Dendritic cell treated with granulocyte-macrophage colony-stimulating factor and Interleukin-4, amounts not matched to agents 40 ng/mL and 50 ng/mL, for 4 days (primary cell): ENCODE measurements at regions not wholly inside any gene's neighbourhood (a gene's known extent, or its start where the extent isn't known, plus 50 kb on each side); places are given as distances from the start of the nearest gene placed in this dataset.
A peak's percentile ranks its signal among the peaks of the same experiment; 100 is the strongest.

Experiments used
- H3K27ac Mint-ChIP-seq: one replicate; pipeline ENCODE4 v1.8.0; 2022; ENCODE audit warnings: mild to moderate bottlenecking, mixed read lengths
- H3K27me3 Mint-ChIP-seq: one replicate; pipeline ENCODE4 v1.8.0; 2022; ENCODE audit warnings: mild to moderate bottlenecking, mixed read lengths
- H3K36me3 Mint-ChIP-seq: one replicate; pipeline ENCODE4 v1.8.0; 2022; ENCODE audit warnings: low read depth, mixed read lengths
- H3K4me1 Mint-ChIP-seq: one replicate; pipeline ENCODE4 v1.8.0; 2022; ENCODE audit warnings: low read depth, mixed read lengths
- H3K4me3 Mint-ChIP-seq: one replicate; pipeline ENCODE4 v1.8.0; 2022; ENCODE audit warnings: mild to moderate bottlenecking, moderate library complexity, mixed read lengths
- H3K9me3 Mint-ChIP-seq: one replicate; pipeline ENCODE4 v1.8.0; 2022; ENCODE audit warnings: mixed read lengths
- intact Hi-C: fragments of 100-400 bp; cut with micrococcal nuclease; formaldehyde crosslinking; loops from one replicate; pipeline ENCODE4 v1.15.0; 2022

DNA sequence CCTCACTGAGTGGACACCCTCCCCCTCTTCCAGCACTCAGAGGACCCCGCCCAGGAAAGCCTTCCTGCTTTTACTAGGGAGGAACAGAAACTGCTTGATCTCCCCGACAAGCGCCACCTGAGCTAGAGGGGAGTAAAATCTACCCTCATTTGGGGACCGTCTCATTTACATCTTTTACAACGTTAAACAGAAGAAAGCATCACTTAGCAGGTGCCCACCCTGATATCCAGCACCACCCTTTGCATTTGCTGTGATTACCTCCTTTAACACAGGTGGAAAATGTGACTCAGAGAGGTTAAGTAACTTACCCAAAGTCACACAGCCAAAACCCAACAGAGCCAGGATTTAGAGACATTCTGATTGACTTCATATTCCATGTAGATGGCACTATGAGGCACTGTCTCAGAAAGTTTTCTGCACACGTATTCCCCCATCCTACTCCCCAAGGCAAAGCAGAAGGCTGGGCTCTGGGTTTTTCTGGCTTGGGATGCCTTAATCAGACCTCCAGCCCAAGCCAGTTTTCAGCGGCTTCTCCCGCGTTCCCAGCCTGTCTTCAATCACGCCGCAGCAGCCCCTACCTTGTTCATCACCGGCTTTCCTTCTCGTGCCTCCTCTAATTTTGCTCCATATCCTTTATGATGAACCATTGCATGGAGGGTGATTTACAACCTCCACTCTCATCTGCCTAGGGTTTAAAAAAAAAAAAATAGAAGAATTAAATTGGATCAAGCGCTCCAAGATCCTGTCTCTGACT lies 314.6 kb upstream of the PROK2 start:
- Mint-ChIP-seq H3K4me3 (no peak overlapping the region), H3K9me3 (no peaks in the 10 kb centered on the region), H3K27ac (peak overlapping the region; percentile 93), H3K36me3 (no peaks in the 10 kb centered on the region), H3K27me3 (peaks cover 27% of the 10 kb centered on the region), H3K4me1 (peaks cover 64% of the 10 kb centered on the region)
- intact Hi-C loops: loop anchor here (1.0 to 5.0 kb wide), 3 partner anchors 17 to 192 kb away; no protein-coding TSS in a partner anchor

DNA sequence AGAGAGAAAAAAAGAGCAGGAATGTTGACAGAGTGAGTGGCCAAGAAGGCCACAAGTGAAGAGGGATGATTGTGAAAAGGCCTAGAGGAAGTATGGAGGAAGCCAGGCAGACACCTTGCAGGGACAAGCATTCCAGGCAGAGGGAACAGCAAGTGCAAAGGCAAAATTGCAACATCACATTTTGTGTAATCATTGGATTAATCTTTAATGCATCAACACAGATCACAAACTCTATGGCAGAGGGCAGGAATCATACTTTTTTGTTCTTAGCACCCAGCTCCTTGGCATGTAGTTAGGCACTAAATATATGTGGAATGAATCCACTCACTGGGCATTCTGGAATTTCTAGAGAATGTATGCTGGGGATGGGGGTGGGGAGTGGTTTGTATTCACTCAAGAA lies 312.1 kb upstream of the PROK2 start:
- Mint-ChIP-seq H3K36me3 (no peaks in the 10 kb centered on the region), H3K9me3 (no peaks in the 10 kb centered on the region), H3K4me3 (no peak overlapping the region), H3K27ac (no peak overlapping the region), H3K4me1 (peaks cover 70% of the 10 kb centered on the region), H3K27me3 (peaks cover 34% of the 10 kb centered on the region)
- intact Hi-C loops: no loop called here

DNA sequence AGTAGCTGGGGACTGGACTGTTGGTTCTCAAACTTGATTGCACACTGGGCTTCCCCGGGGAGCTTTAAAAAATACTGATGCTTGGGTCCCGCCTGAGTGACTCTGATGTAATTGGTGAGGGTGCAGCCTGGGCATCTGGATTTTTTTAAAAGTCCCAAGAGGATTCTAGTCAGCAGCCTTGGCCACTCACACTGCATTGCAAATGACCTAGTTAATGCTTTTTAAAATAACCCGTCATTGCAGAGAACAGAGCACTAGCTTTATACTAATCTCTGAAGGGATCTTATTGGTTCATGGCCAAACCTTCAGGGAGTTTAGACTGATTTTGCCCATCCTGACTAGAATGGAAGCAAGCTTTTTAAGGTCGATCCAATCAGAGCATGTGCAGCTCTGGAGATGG lies 310.6 kb upstream of the PROK2 start:
- Mint-ChIP-seq H3K36me3 (no peaks in the 10 kb centered on the region), H3K27ac (no peak overlapping the region), H3K9me3 (no peaks in the 10 kb centered on the region), H3K4me3 (no peak overlapping the region), H3K4me1 (peaks cover 55% of the 10 kb centered on the region), H3K27me3 (peaks cover 40% of the 10 kb centered on the region)
- intact Hi-C loops: no loop called here

GRCh38 chr3:72093992-72094334 lies 309.0 kb upstream of the PROK2 start:
- peaks cover 40% of the 10 kb centered on the region for H3K4me1 Mint-ChIP-seq
- no peaks in the 10 kb centered on the region for H3K9me3 Mint-ChIP-seq
- no peak overlapping the region for H3K4me3 Mint-ChIP-seq
- peaks cover 46% of the 10 kb centered on the region for H3K27me3 Mint-ChIP-seq
- no peak overlapping the region for H3K27ac Mint-ChIP-seq
- intact Hi-C loops: no loop called here
- no peaks in the 10 kb centered on the region for H3K36me3 Mint-ChIP-seq

DNA sequence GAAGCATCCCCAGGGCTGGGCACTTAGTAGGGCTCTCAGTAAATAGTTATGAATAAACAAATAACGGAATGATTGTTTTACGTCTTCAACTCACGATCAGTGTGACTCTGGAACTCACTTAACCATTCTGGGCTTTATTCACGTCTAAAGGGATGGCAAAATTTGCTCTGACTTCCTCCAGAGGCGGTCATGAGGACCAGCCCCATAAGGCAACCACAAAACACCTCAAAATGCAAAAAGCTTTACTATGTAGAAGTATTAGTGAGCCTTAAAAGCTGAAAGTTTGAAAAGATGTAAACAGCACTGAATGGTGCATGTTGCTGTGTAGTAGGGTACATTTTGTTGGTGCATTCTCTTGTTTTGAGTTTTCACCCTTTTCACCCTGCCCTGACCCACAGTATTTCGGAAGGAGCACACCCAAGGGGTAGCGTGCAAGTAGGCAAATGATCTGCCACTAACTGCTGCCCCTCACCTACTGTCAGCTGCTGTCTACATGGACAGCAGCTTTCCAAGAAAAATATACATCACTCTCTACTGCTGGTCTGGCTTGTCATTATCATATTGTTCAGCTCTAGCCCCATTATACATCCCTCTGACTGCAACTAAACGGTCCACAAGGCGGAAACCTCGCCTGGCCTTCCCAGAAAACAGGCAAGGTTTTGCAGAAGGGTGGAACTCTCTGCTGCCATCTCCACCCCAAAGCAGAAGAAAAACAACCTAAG lies 308.5 kb upstream of the PROK2 start:
- Mint-ChIP-seq H3K27me3 (peaks cover 43% of the 10 kb centered on the region), H3K36me3 (no peaks in the 10 kb centered on the region), H3K27ac (no peak overlapping the region), H3K9me3 (no peaks in the 10 kb centered on the region), H3K4me1 (peaks cover 37% of the 10 kb centered on the region), H3K4me3 (no peak overlapping the region)
- intact Hi-C loops: no loop called here

DNA sequence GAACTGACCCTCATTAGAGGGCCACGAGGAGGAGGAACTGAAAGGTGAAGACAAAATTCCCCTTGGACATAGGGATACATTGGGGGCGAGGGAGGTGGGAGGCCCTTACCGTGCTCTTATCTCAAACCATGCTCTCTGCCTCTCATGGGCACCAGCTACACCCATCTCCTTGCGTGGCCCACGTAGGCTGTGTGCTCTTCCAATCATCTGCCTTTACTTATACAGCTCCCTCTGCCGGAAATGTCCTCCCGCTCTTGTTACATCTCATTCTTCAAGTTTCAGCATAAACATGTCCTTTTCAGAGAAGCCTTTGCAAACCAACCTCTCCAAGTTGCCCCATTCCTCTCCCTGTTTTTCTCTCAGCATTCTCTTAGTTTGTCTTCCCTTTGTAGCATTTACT lies 307.8 kb upstream of the PROK2 start:
- Mint-ChIP-seq H3K4me3 (no peak overlapping the region), H3K4me1 (peaks cover 33% of the 10 kb centered on the region), H3K36me3 (no peaks in the 10 kb centered on the region), H3K27ac (no peak overlapping the region), H3K9me3 (no peaks in the 10 kb centered on the region), H3K27me3 (peaks cover 39% of the 10 kb centered on the region)
- intact Hi-C loops: no loop called here

GRCh38 chr3:72088486-72089025 lies 303.6 kb upstream of the PROK2 start:
- no peak overlapping the region for H3K4me3 Mint-ChIP-seq
- no peaks in the 10 kb centered on the region for H3K36me3 Mint-ChIP-seq
- H3K27me3 Mint-ChIP-seq: peaks cover 32% of the 10 kb centered on the region
- no peaks in the 10 kb centered on the region for H3K9me3 Mint-ChIP-seq
- no peak overlapping the region for H3K27ac Mint-ChIP-seq
- intact Hi-C loops: loop anchor here (10.0 kb wide), 1 partner anchor 54 kb away; no protein-coding TSS in a partner anchor
- peaks cover 51% of the 10 kb centered on the region for H3K4me1 Mint-ChIP-seq

DNA sequence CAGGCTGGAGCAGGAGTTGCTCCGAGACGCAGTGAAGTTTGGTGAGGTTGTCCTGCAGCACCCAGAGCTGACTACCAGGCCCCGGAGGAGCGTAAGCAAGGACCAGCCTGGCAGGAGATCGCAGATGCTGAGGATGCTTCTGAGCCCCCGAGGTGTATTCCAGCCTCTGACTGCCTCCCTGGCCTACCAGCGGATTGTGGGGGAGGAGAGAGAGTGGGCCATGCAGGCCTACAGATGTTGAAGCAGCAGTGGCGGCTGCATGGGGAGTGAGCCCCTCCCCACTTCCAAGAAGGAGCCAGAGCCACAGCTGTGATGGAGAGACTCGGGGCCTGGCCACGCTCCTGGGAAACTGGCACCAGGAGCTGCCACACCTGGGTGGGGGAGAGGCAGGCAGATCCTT lies 302.5 kb upstream of the PROK2 start:
- Mint-ChIP-seq H3K4me3 (no peak overlapping the region), H3K27me3 (peaks cover 28% of the 10 kb centered on the region), H3K9me3 (no peaks in the 10 kb centered on the region), H3K27ac (peak overlapping the region; percentile 69), H3K4me1 (peaks cover 52% of the 10 kb centered on the region), H3K36me3 (no peaks in the 10 kb centered on the region)
- intact Hi-C loops: loop anchor here (10.0 kb wide), 1 partner anchor 53 kb away; no protein-coding TSS in a partner anchor

DNA sequence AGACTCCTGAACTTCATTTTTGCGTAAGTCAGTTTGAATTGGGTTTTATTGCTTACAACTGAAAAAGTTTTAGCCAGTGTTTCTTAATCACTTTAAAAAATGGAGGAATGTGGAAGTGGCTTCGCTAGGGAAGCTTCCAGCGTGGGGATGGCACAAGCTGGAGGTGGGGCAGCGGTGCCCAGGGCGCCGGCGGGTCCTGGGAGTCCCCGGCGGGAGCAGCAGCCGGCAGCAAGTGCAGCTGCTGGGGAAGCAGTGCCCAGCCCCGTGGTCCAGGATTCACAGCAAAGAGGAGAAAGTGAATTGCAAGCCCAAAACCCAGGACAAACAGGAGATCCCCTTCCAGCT lies 301.8 kb upstream of the PROK2 start:
- intact Hi-C loops: loop anchor here (10.0 kb wide), 1 partner anchor 52 kb away; no protein-coding TSS in a partner anchor
- H3K27ac Mint-ChIP-seq: peak overlapping the region; percentile 69
- H3K27me3 Mint-ChIP-seq: peaks cover 28% of the 10 kb centered on the region
- H3K9me3 Mint-ChIP-seq: no peaks in the 10 kb centered on the region
- no peaks in the 10 kb centered on the region for H3K36me3 Mint-ChIP-seq
- peaks cover 57% of the 10 kb centered on the region for H3K4me1 Mint-ChIP-seq
- peak overlapping the region; percentile 39 for H3K4me3 Mint-ChIP-seq

DNA sequence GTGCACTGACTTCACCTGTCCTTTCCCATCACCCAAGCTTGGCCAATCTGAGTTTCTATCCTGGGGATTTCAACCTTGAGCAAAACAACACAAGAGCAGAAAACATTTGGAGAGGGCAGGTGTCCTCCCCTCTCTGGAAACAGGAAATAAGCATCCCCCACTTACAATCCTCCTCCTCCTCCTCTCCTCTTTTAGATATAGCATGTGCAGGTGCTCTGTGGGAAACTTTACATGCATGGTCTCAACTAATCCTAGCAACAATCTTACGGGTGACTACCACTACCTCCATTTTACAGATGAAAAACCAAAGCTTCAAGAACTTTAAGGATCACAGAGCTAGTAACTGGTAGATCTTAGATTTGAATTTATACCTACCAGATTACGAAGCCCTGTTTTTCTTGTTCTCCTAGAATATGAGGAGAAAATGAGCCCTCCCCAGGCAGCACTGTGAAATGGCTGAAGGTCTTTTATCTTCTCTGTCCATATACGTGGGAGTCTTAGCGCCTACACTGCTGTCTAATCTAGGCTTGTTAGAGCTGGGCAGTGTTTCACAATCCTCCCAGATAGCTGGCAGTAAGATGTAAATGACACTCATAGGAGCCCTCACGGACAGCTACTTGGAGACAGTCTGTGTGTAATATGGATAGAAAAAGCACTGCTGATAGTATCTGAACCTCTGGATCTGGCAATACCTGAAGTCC lies 301.2 kb upstream of the PROK2 start:
- H3K9me3 Mint-ChIP-seq: no peaks in the 10 kb centered on the region
- peak overlapping the region; percentile 39 for H3K4me3 Mint-ChIP-seq
- peaks cover 28% of the 10 kb centered on the region for H3K27me3 Mint-ChIP-seq
- peak overlapping the region; percentile 69 for H3K27ac Mint-ChIP-seq
- H3K4me1 Mint-ChIP-seq: peaks cover 63% of the 10 kb centered on the region
- intact Hi-C loops: loop anchor here (10.0 kb wide), 1 partner anchor 51 kb away; no protein-coding TSS in a partner anchor
- H3K36me3 Mint-ChIP-seq: no peaks in the 10 kb centered on the region

- Mint-ChIP-seq H3K27ac (no peak overlapping the region), H3K9me3 (no peaks in the 10 kb centered on the region), H3K4me3 (no peak overlapping the region), H3K4me1 (peaks cover 74% of the 10 kb centered on the region), H3K36me3 (no peaks in the 10 kb centered on the region), H3K27me3 (peaks cover 18% of the 10 kb centered on the region)
- intact Hi-C loops: loop anchor here (10.0 kb wide), 1 partner anchor 50 kb away; no protein-coding TSS in a partner anchor
Observed at GRCh38 chr3:72085036-72085435, 300.1 kb upstream of the PROK2 start.

- H3K27me3 Mint-ChIP-seq: peaks cover 17% of the 10 kb centered on the region
- H3K4me1 Mint-ChIP-seq: peaks cover 81% of the 10 kb centered on the region
- no peaks in the 10 kb centered on the region for H3K36me3 Mint-ChIP-seq
- H3K4me3 Mint-ChIP-seq: no peak overlapping the region
- H3K27ac Mint-ChIP-seq: peak overlapping the region; percentile 12
- no peaks in the 10 kb centered on the region for H3K9me3 Mint-ChIP-seq
- intact Hi-C loops: loop anchor here (1.0 to 10.0 kb wide), 2 partner anchors 17 to 48 kb away; no protein-coding TSS in a partner anchor
Observed at GRCh38 chr3:72082776-72083462, 298.0 kb upstream of the PROK2 start.

DNA sequence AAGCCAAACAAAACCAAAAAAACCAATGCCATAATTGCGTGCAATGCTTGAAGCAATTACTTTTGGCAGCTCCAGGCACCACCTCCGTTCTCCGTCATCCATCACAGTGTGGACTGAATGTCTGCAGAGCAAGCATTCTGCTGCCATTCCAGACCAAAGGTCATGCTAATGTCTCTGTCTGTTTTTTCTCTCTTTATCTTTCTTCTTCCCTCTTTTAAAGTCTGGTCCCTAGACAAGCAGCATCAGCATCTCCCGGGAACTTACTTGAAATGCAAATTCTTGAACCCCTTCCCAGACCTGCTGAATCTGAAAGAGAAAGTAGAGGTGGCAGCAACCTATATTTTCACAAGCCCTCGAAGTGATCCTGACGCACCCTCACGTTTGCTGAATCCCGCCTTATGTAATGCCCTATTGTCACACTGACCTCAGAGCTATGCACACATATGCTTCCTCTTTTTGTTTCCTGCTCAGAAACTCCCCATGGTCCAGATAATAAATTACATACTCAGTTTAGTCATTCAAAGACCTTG lies 297.3 kb upstream of the PROK2 start:
- H3K27ac Mint-ChIP-seq: peak overlapping the region; percentile 12
- H3K27me3 Mint-ChIP-seq: peaks cover 17% of the 10 kb centered on the region
- peaks cover 80% of the 10 kb centered on the region for H3K4me1 Mint-ChIP-seq
- intact Hi-C loops: loop anchor here (1.0 to 10.0 kb wide), 2 partner anchors 18 to 47 kb away; no protein-coding TSS in a partner anchor
- H3K36me3 Mint-ChIP-seq: no peaks in the 10 kb centered on the region
- no peaks in the 10 kb centered on the region for H3K9me3 Mint-ChIP-seq
- H3K4me3 Mint-ChIP-seq: no peak overlapping the region
